COLO829 (cell line): ENCODE measurements at regions not wholly inside any gene's neighbourhood (a gene's known extent, or its start where the extent isn't known, plus 50 kb on each side); places are given as distances from the start of the nearest gene placed in this dataset.

Experiments
- DNase-seq: peaks from one replicate; pipeline ENCODE4 v3.0.0; 2012; ENCODE audit warnings: low spot score

GRCh38 chr11:88448131-88448670, 110.7 kb upstream of the CTSC start:
- no peak for DNase-seq

- DNase-seq = no peak
Observed at GRCh38 chr11:88447281-88447680, 109.7 kb upstream of the CTSC start.

- no peak for DNase-seq
Observed at GRCh38 chr11:88439356-88439755, 101.8 kb upstream of the CTSC start.

GRCh38 chr11:88438721-88439120, 101.2 kb upstream of the CTSC start:
- DNase-seq = no peak

DNA sequence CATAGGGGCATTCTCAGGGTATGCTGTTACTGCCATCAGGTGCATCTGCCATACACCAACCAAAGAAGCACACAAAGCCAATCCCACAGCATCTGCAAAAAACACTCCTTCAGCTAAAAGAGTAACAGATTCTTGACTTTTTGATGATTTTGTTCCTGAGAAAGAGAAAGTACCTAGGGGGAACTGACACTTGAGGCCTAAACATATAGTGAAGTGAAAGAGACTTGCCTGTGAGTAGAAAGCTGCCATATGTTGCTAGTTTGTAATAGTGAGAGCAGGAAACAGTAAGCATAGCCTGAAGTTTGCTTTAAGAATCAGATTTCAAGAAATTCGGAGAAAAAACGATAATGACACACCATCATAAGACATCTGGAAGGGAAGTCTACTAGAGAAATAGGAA, 97.9 kb upstream of the CTSC start:
- no peak for DNase-seq

DNA sequence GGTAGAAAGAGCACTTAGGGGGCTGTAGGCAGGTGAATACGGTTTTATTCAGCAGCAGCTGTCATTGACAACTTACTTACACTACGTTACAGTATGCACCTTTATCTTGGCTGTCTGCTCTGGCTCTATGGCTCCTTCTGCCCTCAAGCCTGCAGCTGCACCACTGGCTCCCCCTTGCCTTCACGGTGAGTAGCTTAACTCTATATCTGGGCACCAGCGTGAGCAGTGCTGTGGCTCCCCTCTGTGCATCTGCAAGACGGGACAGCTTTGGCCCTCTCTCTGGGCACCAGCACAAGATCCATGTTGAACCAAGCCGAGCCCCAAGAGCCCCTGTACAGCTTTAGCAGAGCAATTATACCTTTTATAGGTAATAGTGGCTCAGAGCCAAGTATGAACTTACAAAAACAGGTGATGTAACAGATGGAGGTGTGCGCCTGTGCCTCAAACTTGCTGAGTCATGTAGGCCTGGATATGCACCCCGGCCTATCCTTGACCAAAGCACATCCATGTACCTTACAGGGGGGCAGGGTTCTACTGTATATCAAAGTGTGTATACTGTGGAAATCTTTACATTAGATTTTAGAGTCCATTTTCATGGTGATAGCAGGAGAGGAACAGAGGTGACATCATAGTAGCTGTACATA, 96.9 kb upstream of the CTSC start:
- no peak for DNase-seq

GRCh38 chr11:88433536-88434230, 96.1 kb upstream of the CTSC start:
- no peak for DNase-seq

DNA sequence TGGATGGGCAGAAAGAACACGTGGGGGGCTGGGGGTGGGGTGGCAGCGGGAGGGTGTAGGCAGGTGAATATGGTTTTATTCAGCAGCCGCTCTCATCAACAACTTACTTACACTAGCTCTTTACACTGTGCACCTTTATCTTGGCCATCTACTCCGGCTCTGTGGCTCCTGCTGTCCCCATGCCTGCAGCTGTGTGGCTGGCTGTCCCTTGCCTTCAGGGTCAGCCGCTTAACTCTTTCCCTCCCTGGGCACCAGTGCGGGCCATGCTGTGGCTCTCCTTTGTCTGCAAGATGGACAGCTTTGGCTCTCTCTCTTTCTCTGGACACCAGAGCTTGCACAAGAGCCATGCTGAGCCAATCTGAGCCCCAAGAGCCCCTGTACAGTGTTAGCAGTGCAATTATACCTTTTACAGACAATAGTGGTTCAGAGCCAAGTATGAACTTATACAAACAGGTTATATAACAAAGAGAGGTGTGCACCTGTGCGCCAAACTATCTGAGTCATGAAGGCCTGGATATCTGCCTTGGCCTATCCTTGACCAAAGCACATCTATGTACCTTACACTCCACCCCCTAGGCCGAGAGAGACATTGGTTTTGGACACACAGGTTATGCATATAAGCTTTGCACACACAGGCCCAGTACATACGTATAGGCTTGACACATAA, 94.3 kb upstream of the CTSC start:
- DNase-seq = no peak

DNA sequence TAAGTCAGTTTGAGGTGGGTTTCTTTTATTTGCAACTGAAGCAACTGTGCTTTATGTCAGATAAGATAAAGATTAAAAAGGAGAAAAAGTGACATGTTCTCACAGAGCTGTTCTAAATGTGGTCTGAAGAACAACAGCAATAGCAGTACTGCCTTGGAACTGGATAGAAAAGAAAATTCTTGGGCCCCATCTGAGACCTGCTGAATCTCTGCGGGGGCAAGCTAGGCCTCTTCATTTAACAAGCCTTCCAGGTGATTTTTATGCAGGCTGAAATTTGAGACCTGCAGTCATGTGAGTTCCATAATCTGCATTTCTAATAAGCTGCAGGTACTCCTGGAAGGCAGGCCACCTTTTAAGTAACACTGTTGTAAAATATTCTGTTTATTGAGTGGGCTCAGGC, 91.4 kb upstream of the CTSC start:
- no peak for DNase-seq

GRCh38 chr11:88427719-88428118, 90.2 kb upstream of the CTSC start:
- DNase-seq = no peak

- no peak for DNase-seq
Observed at GRCh38 chr11:88424881-88425280, 87.3 kb upstream of the CTSC start.

DNA sequence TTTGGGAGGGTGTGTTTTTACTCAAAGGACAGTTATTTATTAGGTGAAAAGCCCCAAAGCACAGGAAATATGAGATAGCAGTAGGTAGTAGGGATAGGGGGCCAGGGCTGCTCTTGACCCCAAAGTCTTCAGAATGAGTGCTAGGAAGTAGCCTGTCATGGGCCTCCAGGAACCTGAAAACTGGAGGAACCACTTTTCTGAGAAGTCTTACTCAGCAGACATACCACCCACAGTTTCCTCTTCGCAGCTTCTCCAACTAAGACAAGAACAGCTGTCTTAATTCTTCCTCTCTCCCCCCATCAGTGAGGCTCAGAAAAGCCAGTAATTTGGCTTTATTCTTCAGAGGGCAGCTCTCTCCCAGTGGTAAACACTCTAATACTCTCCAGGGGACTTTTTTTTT, 84.0 kb upstream of the CTSC start:
- no peak for DNase-seq

DNA sequence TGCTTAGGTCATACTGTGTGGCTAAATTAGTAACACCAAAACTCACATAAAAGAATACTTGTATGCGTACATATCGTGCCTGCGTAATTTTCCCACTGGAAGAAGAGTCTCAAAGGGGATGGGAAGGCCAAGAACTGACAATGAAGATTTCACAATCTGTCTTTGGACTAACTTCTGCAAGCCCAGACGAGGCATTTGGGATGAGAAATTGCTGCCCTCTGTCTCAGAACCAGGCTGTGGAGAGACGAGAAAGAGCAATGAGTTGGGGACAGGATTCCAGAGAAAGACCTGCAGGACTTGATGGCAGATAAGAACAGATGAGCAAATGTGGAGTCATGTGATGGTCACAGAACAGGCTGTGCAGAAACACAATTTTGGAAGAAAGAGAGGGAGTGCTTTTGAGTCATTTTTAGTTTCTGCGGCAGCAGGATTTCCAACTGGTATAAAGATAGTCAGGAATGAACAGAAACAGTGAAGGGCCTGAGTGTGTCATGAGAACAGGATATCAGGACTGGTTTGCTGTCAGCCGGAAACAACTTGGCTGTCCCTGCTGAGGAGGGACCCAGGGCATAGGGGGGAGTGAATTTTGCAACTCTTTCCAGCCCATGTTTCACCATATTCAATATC, 82.7 kb upstream of the CTSC start:
- DNase-seq = no peak

DNA sequence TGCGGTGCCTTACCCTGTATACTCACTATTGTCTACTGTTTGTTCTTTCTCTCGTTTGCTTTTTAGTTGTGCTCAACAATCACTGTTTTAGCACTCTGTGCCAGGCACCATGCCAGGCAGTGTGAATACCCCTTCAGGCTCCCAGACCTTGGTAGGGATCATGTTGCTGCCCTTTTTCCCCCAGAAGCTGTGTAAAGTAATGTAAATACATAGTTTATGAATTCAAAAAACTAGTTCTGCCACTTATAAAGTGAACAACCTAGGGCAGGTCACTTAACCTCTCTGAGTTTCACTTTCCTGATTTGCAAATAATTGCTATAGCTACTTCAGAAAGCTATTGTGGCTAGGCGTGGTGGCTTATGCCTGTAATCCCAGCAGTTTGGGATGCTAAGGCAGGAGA, 81.0 kb upstream of the CTSC start:
- DNase-seq = no peak

DNA sequence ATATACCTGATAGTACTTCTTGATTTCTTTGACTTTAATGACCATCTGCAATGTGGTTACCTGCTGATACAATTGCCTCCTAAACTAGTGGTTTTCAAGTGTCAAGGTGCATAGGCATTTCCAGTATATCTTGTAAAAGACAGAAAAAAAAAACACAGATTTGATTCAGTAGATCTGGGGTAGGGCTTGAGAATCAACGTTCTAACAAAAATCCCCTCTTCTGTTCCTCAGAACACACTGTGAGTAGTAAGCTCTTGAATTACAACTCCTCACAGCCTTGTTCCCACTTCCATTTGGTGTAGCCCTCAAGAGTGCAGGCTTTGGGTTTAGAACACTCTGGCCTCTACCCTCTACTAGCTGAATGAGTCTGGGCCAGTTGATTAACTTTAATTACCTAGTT, 78.0 kb upstream of the CTSC start:
- no peak for DNase-seq

DNA sequence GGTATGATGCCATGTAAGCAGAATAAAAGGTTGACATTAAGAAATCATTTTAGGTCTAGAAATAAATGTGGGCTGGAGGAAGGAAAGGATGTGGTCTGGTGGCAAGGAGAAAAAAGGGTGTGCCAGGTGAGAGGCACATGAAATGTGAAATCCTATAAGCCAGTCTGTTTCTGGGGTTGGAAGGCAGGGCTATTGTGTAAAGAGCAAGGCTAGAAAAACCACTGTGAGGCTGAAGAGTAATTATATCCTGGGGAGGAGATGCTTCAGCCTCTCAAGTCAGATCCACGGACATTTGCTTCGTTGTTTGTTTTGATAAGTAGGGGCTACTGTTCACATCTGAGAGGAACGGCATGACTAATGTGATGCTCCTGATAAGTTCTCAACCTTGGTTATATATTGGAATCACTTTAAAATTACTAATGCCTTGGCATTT, 77.5 kb upstream of the CTSC start:
- DNase-seq = no peak

DNA sequence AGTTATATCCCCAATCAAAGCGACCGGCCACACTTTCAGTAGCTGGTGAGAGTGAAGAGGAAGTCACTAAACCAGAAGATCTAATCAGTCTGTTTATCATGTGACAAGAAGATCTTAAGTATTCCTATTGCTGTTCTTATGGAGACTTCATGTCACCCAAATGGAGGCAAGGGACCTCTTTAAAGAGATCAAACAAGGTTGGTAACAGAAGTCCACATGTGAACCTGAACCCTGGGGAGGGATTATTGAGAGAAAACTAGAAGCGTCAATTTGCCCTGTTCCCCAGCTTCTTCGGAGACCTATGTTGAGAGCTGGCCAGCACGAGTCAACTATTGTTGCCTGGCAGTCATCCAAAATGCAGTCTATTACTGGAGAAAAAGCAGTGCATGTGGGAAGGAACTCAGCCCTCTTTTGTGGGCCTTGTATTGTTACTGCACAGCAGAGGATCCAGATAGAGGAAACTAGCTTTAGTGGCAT, 76.9 kb upstream of the CTSC start:
- no peak for DNase-seq

GRCh38 chr11:88411265-88411664, 73.7 kb upstream of the CTSC start:
- no peak for DNase-seq

DNA sequence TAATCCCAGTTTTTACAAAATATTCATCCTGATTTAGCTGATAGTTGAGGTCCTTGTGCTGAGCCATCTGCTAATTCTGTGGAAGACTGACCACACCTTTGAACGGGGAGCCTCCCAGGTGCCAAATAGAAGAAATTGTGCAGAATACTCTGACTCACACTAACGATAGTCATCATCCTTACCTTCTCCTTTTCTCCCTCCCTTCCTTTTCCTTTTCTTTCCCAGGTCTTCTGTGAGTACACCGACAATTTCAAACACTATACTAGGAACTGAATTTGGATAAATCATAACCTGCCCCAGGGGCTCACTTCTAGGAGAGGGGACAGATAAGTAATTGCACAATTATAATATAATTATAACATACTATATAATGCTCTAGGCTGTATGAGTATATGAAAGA, 73.1 kb upstream of the CTSC start:
- no peak for DNase-seq

- DNase-seq = no peak
Observed at GRCh38 chr11:88410056-88410455, 72.5 kb upstream of the CTSC start.

DNA sequence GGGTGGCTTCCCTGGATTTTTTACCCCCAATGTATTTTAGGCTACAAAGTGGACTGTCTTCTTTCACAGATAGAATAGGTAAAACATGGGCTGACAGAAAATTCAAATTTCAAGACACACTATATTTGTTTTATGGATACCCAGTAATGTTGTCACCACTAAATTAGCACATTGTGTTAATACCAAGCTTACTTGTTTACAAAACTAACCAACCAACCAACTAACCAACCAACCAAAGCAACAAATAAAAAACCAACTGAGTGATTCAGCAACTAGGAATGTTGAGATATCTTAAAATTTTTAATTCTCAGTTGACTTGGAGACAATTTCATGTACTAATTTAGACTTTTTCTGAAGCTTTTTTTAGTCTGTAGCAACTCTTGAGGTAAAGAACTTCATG, 69.3 kb upstream of the CTSC start:
- no peak for DNase-seq

DNA sequence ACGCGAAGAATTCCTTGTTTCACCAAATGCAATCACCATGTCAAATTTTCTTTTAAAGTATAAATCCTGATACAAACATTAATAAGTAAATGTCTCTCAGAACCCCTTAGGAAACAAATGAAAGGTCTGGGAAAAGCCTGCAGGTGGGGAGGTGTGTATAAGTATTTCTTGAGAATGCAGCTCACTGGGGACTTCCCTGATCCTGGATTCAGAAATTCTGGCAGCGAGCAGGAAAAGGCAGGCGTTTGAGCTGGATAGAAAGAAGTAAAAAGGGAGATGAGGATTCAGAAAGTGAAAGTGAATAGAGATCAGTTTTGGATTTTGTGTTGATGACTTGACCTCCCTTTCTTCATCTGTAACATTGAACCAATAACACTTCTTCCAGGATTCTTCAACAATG, 68.3 kb upstream of the CTSC start:
- no peak for DNase-seq
